ENCODE measurements at regions not wholly inside any gene's neighbourhood (a gene's known extent, or its start where the extent isn't known, plus 50 kb on each side); places are given as distances from the start of the nearest gene placed in this dataset.

- no peak for DNase-seq
Observed at GRCh38 chr4:180101348-180102083, 2141.7 kb upstream of the TENM3 start.

- DNase-seq, result no peak
Observed at GRCh38 chr4:180103794-180104193, 2139.4 kb upstream of the TENM3 start.

DNA sequence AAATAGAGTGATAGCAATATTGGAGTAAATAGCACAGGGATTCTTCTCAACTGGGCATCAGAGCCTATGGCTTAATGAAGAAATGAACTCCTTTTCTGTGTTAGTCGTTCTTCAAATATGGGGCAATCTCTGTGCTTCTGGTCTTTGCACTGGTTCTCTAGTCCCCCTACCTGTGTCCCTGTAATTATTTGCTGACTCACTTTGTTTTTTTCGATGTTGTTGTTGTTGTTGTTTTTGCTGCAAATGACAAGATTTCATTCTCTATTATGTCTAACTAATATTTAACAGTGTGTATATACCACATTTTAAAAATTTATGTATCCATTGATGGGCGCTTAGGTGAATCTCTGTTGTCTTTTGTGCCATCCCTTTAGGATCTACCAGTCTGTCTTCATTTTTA, 2137.8 kb upstream of the TENM3 start:
- no peak for DNase-seq

- DNase-seq, result no peak
Observed at GRCh38 chr4:180106122-180106521, 2137.1 kb upstream of the TENM3 start.

GRCh38 chr4:180106997-180107396, 2136.2 kb upstream of the TENM3 start:
- no peak for DNase-seq

DNA sequence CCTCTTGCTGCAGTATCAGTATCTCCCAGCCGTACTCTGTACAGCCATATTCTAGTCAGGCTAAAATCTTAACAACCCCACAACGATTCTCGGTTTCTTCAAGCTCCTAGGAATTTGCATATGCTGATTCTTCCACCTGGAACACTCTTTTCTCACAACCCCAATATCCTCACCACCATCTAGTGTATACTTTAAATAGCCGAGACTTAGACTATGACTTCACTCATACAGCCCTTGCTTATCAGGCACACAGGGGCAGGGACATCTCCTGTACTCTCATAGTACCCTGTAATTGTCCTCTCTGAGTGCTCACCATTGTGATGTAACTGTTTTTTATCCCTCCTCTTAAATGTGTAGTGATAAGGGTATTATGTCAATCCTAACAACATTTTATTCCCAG, 2126.4 kb upstream of the TENM3 start:
- no peak for DNase-seq

GRCh38 chr4:180120068-180120467, 2123.1 kb upstream of the TENM3 start:
- DNase-seq, result no peak

DNA sequence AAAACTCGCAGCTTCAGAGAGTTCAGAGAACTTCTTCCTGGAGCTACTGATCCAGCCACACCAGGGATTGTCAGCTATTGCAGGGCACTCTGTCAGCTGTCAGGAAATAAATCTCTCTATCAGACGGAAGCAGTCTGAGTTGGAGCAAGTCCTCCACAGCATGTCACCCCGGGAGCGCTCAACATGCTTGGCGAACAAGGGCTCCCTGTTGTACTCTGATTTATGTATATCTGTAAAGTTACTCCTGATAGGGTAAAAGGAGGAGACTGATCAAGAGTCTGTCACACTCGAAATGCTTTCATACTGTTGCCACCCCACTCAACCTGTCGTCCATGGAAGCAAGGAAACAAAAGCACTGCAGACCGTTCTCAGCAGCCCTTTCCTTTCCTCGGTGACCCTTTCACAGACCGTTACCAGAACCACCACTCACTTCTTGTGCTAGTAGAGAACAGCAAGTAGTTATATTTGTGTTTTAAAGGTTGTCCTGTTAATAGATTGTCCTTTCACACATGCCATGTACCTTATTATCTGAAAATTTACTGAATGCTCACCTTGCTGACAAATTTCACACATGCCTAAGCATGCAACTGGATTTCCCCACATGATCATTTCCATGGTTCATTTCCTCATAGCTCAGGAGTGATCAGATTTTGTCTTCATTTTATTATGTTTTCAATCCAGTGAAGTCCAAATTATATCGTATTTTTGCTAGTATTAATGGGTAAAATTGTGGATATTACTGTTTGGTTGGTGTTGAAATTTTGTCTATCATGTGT, 2108.9 kb upstream of the TENM3 start:
- peak; percentile 25 for DNase-seq

GRCh38 chr4:180141734-180142133, 2101.5 kb upstream of the TENM3 start:
- no peak for DNase-seq

- no peak for DNase-seq
Observed at GRCh38 chr4:180148737-180149136, 2094.5 kb upstream of the TENM3 start.

GRCh38 chr4:180150818-180151217, 2092.4 kb upstream of the TENM3 start:
- no peak for DNase-seq

DNA sequence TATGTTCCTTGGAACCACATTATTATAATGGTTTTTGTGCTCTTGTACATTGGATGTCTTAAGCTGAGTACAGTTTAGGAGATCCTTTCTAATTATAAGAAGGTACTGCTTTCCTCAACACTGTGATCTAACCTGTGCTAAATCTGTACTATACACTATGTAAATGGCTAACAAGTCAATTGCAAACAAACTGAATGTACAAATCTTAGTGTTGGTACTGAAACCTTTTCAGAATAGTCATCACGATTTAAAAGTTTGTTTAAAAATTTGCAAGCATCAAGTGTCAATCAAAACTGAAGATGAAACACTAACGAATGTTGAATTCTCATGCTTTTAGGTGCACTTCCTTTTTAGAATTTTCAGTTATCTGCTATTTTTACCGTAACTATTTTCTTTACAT, 2090.4 kb upstream of the TENM3 start:
- no peak for DNase-seq

- no peak for DNase-seq
Observed at GRCh38 chr4:180153587-180153986, 2089.6 kb upstream of the TENM3 start.

GRCh38 chr4:180156684-180157083, 2086.5 kb upstream of the TENM3 start:
- DNase-seq, result no peak

DNA sequence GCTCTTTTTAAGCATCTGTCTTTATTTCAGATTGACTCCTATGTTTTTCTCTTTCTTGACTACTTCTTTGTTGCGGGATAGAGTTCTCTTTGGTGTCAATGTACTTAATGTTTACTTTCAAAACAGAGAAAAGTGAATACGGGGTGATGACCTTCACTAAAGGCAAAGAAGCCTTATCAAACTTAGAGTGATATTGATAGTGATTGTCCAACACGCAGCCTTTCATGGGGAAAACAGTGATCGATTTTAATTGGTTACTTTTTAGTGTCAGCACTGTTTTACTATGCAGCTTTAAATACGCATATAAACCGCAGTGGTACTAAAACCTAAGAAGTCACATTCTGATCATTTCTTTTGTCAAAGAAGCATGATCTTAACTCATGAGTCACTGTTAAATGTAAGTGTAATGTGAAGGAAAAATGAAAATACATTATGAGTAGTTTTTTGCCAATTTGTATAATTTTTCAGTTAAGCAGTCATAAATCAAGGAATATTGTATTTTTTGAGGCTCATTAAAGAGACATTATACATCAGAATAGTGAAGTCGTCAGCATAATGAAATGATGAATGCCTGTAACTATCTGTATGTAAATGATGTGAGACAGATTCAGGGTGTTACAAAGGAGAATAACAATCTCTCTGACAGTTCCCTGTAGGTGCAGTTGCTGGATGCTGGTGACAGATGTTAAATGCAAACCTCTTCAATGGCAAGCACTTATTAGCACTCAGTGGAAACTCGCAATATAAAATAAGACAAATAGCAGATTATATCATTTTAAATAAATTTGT, 2082.8 kb upstream of the TENM3 start:
- DNase-seq, result no peak

- DNase-seq, result no peak
Observed at GRCh38 chr4:180164799-180165198, 2078.4 kb upstream of the TENM3 start.

DNA sequence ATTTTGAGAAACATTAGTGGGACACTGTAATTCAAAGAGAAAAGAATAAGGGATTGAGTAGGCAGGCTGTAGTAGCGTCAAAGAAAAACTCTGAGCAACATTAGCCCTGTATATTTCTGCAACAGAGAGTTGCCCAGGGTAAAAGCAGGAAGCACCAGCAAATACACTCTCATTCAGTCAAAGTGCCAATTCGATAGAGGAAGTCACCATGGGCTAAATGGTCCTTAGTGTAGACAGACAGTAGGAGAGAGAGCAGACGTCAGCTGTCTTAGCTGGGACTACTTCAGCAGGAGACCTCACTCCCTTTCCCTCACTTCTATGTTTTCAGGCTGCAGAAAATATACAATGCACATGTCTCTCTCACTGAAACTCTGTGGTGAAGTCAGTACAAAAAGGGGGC, 2073.8 kb upstream of the TENM3 start:
- no peak for DNase-seq

DNA sequence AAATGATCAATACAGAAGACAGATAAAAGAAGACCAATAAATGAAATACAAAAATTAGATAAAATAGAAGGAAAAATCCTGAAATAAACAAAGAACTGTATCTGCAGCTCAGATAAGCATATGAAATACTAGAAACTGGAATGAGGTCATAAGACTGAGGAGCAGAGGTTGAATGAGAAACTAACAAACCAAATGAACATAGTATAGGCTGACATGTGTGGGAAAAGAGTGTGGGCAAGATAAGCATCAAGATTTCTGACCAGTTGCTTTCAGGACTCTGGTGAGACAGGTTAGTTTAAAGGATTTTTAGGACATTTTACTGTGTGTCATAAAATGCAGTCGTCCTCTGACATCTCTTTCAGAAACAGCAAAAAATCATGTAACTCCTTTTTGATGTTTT, 2073.2 kb upstream of the TENM3 start:
- no peak for DNase-seq

- no peak for DNase-seq
Observed at GRCh38 chr4:180179146-180179545, 2064.1 kb upstream of the TENM3 start.

DNA sequence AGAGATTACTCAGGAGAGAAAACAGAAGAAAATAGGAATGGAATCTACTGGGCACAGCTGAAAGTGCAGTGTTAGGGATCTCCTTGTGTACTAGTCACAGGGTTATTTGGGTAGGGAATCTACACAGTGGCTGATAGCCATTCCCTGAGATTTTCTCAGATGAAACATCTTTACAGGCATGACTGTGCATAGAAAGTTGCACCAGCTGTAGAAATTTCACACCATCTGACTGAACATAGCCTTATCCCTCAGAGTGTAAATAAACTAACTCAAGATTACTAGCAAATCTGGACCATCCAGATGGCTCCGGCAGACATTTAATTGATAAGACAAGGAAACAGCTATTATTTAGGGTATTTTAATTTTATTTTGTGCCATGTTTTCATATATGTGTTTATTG, 2053.5 kb upstream of the TENM3 start:
- no peak for DNase-seq

GRCh38 chr4:180190382-180190781, 2052.8 kb upstream of the TENM3 start:
- DNase-seq, result no peak

- DNase-seq, result no peak
Observed at GRCh38 chr4:180197471-180197870, 2045.7 kb upstream of the TENM3 start.

DNA sequence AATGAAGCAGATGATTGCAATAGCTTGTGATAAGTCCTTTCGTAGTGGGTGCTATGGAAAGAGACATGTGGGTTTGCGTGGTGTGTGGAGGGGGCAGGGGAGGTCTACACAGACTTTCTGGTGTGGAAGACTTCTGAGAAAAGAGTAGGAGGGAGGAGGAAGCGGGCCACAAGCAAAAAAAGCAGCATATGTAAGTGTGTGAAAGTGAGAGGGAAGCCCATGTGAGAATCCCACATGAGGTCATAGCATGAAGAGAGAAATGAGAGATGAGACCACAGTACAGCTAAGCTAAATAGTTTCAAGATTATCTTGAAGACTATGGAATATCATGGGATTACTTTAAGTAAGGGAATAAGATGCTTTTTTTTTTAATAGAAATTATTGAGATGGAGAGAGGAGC, 2039.9 kb upstream of the TENM3 start:
- DNase-seq, result no peak

DNA sequence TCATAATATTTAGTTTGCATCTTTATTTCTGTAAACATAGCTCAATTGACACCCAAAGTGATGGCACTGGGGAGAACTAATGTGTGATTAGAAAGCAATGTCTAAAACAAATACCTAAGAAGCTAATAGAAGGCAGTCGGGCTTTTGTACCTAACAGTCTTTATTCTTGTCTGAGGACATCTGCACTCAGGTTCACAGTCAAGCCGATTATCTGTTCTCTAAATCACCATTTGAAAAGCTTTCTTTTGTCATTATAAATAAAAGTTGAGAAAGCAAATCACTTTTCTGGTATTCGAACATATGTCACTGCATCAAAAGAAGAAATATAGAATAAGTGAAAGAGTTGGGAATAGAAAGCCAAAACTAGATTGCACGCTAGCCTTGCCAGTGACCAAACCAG, 2037.9 kb upstream of the TENM3 start:
- DNase-seq, result no peak
